ENCODE measurements at regions not wholly inside any gene's neighbourhood (a gene's known extent, or its start where the extent isn't known, plus 50 kb on each side); places are given as distances from the start of the nearest gene placed in this dataset.

GRCh38 chr18:42606886-42607495 is 508.5 kb downstream of the RIT2 start:
- no peaks in the 10 kb centered on the region for H3K36me3 Mint-ChIP-seq (ENCODE audit: low read depth)
- no peaks in the 10 kb centered on the region for H3K27me3 Mint-ChIP-seq
- no peaks in the 10 kb centered on the region for H3K4me1 Mint-ChIP-seq (ENCODE audit: low read depth)

GRCh38 chr18:42611134-42611533 is 504.4 kb downstream of the RIT2 start:
- no peak overlapping the region for H3K27ac Mint-ChIP-seq
- DNase-seq: no peak
- H3K36me3 Mint-ChIP-seq (ENCODE audit: low read depth): no peaks in the 10 kb centered on the region
- H3K4me1 Mint-ChIP-seq (ENCODE audit: low read depth): no peaks in the 10 kb centered on the region
- peaks cover 4% of the 10 kb centered on the region for H3K9me3 Mint-ChIP-seq
- H3K27me3 Mint-ChIP-seq: no peaks in the 10 kb centered on the region
- H3K4me3 Mint-ChIP-seq: no peak overlapping the region

More at GRCh38 chr18:42606886-42607495, 508.5 kb downstream of the RIT2 start:
- no peak overlapping the region for H3K4me3 Mint-ChIP-seq
- no peak for DNase-seq
- peaks cover 3% of the 10 kb centered on the region for H3K9me3 Mint-ChIP-seq
- no peak overlapping the region for H3K27ac Mint-ChIP-seq

GRCh38 chr18:42614619-42615293 is 500.7 kb downstream of the RIT2 start:
- Mint-ChIP-seq H3K4me3 (no peak overlapping the region), H3K27me3 (no peaks in the 10 kb centered on the region), H3K4me1 (ENCODE audit: low read depth) (no peaks in the 10 kb centered on the region)

GRCh38 chr18:42617221-42617620 is 498.3 kb downstream of the RIT2 start:
- no peak overlapping the region for H3K4me3 Mint-ChIP-seq
- no peaks in the 10 kb centered on the region for H3K36me3 Mint-ChIP-seq (ENCODE audit: low read depth)
- DNase-seq: no peak
- peaks cover 20% of the 10 kb centered on the region for H3K9me3 Mint-ChIP-seq
- H3K27ac Mint-ChIP-seq: no peak overlapping the region
- H3K4me1 Mint-ChIP-seq (ENCODE audit: low read depth): no peaks in the 10 kb centered on the region
- no peaks in the 10 kb centered on the region for H3K27me3 Mint-ChIP-seq

More at GRCh38 chr18:42614619-42615293, 500.7 kb downstream of the RIT2 start:
- Mint-ChIP-seq H3K36me3 (ENCODE audit: low read depth) (no peaks in the 10 kb centered on the region), H3K9me3 (peaks cover 16% of the 10 kb centered on the region), H3K27ac (no peak overlapping the region)
- DNase-seq: no peak

GRCh38 chr18:42619771-42620170 is 495.7 kb downstream of the RIT2 start:
- Mint-ChIP-seq H3K27me3 (no peaks in the 10 kb centered on the region), H3K4me3 (no peak overlapping the region), H3K27ac (no peak overlapping the region), H3K9me3 (peaks cover 21% of the 10 kb centered on the region), H3K4me1 (ENCODE audit: low read depth) (no peaks in the 10 kb centered on the region), H3K36me3 (ENCODE audit: low read depth) (no peaks in the 10 kb centered on the region)
- no peak for DNase-seq

GRCh38 chr18:42620657-42621056 is 494.8 kb downstream of the RIT2 start:
- H3K27me3 Mint-ChIP-seq: no peaks in the 10 kb centered on the region
- H3K4me3 Mint-ChIP-seq: no peak overlapping the region
- H3K4me1 Mint-ChIP-seq (ENCODE audit: low read depth): no peaks in the 10 kb centered on the region
- H3K27ac Mint-ChIP-seq: no peak overlapping the region
- DNase-seq: no peak
- H3K36me3 Mint-ChIP-seq (ENCODE audit: low read depth): no peaks in the 10 kb centered on the region
- H3K9me3 Mint-ChIP-seq: peaks cover 21% of the 10 kb centered on the region

- Mint-ChIP-seq H3K4me3 (no peak overlapping the region), H3K27ac (no peak overlapping the region), H3K36me3 (ENCODE audit: low read depth) (no peaks in the 10 kb centered on the region), H3K4me1 (ENCODE audit: low read depth) (no peaks in the 10 kb centered on the region), H3K27me3 (no peaks in the 10 kb centered on the region), H3K9me3 (peaks cover 11% of the 10 kb centered on the region)
- no peak for DNase-seq
Measured at GRCh38 chr18:42623935-42624334, 491.6 kb downstream of the RIT2 start.

- Mint-ChIP-seq H3K27me3 (no peaks in the 10 kb centered on the region), H3K9me3 (peaks cover 15% of the 10 kb centered on the region), H3K36me3 (ENCODE audit: low read depth) (no peaks in the 10 kb centered on the region), H3K27ac (no peak overlapping the region), H3K4me3 (no peak overlapping the region), H3K4me1 (ENCODE audit: low read depth) (no peaks in the 10 kb centered on the region)
- DNase-seq: no peak
Measured at GRCh38 chr18:42632801-42633200, 482.7 kb downstream of the RIT2 start.

- H3K4me1 Mint-ChIP-seq (ENCODE audit: low read depth): no peaks in the 10 kb centered on the region
- no peaks in the 10 kb centered on the region for H3K27me3 Mint-ChIP-seq
- no peak for DNase-seq
- no peaks in the 10 kb centered on the region for H3K36me3 Mint-ChIP-seq (ENCODE audit: low read depth)
- no peak overlapping the region for H3K27ac Mint-ChIP-seq
- peaks cover 11% of the 10 kb centered on the region for H3K9me3 Mint-ChIP-seq
- H3K4me3 Mint-ChIP-seq: no peak overlapping the region
Measured at GRCh38 chr18:42635378-42636048, 480.0 kb downstream of the RIT2 start.

- no peaks in the 10 kb centered on the region for H3K27me3 Mint-ChIP-seq
Measured at GRCh38 chr18:42636309-42636708, 479.2 kb downstream of the RIT2 start.

GRCh38 chr18:42640160-42640559 is 475.3 kb downstream of the RIT2 start:
- no peak overlapping the region for H3K27ac Mint-ChIP-seq
- H3K4me1 Mint-ChIP-seq (ENCODE audit: low read depth): no peaks in the 10 kb centered on the region
- no peak overlapping the region for H3K4me3 Mint-ChIP-seq
- DNase-seq: no peak
- H3K9me3 Mint-ChIP-seq: peaks cover 11% of the 10 kb centered on the region
- H3K36me3 Mint-ChIP-seq (ENCODE audit: low read depth): no peaks in the 10 kb centered on the region
- H3K27me3 Mint-ChIP-seq: no peaks in the 10 kb centered on the region

More at GRCh38 chr18:42636309-42636708, 479.2 kb downstream of the RIT2 start:
- Mint-ChIP-seq H3K9me3 (peaks cover 12% of the 10 kb centered on the region), H3K4me1 (ENCODE audit: low read depth) (no peaks in the 10 kb centered on the region), H3K27ac (no peak overlapping the region), H3K4me3 (no peak overlapping the region), H3K36me3 (ENCODE audit: low read depth) (no peaks in the 10 kb centered on the region)
- no peak for DNase-seq

GRCh38 chr18:42641996-42642395 is 473.5 kb downstream of the RIT2 start:
- H3K4me3 Mint-ChIP-seq: no peak overlapping the region
- H3K9me3 Mint-ChIP-seq: peaks cover 11% of the 10 kb centered on the region
- H3K27ac Mint-ChIP-seq: no peak overlapping the region
- DNase-seq: no peak
- no peaks in the 10 kb centered on the region for H3K36me3 Mint-ChIP-seq (ENCODE audit: low read depth)
- no peaks in the 10 kb centered on the region for H3K27me3 Mint-ChIP-seq
- no peaks in the 10 kb centered on the region for H3K4me1 Mint-ChIP-seq (ENCODE audit: low read depth)

- H3K27ac Mint-ChIP-seq: no peak overlapping the region
- no peaks in the 10 kb centered on the region for H3K4me1 Mint-ChIP-seq (ENCODE audit: low read depth)
- no peaks in the 10 kb centered on the region for H3K36me3 Mint-ChIP-seq (ENCODE audit: low read depth)
- no peaks in the 10 kb centered on the region for H3K27me3 Mint-ChIP-seq
- no peak for DNase-seq
- H3K4me3 Mint-ChIP-seq: no peak overlapping the region
- H3K9me3 Mint-ChIP-seq: peaks cover 11% of the 10 kb centered on the region
Measured at GRCh38 chr18:42644729-42645131, 470.8 kb downstream of the RIT2 start.

GRCh38 chr18:42649331-42650035 is 466.0 kb downstream of the RIT2 start:
- no peak overlapping the region for H3K4me3 Mint-ChIP-seq
- no peak for DNase-seq
- H3K9me3 Mint-ChIP-seq: peaks cover 17% of the 10 kb centered on the region
- no peak overlapping the region for H3K27ac Mint-ChIP-seq
- H3K4me1 Mint-ChIP-seq (ENCODE audit: low read depth): no peaks in the 10 kb centered on the region
- H3K36me3 Mint-ChIP-seq (ENCODE audit: low read depth): no peaks in the 10 kb centered on the region
- H3K27me3 Mint-ChIP-seq: no peaks in the 10 kb centered on the region

Measured in activated T-cell treated with anti-CD3 and anti-CD28 coated beads, Interleukin-2, amount 50 U/mL, for 24 hours (primary cell).